Common myeloid progenitor, CD34-positive (primary cell): ENCODE measurements at regions not wholly inside any gene's neighbourhood (a gene's known extent, or its start where the extent isn't known, plus 50 kb on each side); places are given as distances from the start of the nearest gene placed in this dataset.
"Not testable (repeated sequence)": the region's sequence is repeated elsewhere in the genome, so short reads cannot be mapped to it uniquely, and the experiment has no call there.

Source experiments
- CTCF ChIA-PET: fragments of 350-600 bp; sonication (Branson Sonifier 250); formaldehyde crosslinking; loops from one replicate; lab custom pipeline; 2021; ENCODE audit warnings: antibody characterized with exemption; lab: Charles Lee
- POLR2A ChIA-PET: fragments of 350-600 bp; sonication (Branson Sonifier 250); formaldehyde crosslinking; loops from one replicate; lab custom pipeline; 2021; ENCODE audit warnings: antibody characterized with exemption; lab: Charles Lee
- DNase-seq, 3 donors: peaks; one replicate each; pipeline versions ENCODE4 v3.0.0 to v3.0.0-alpha.2; 2013
- H3K27ac ChIP-seq, 2 experiments: 1 replicate in 1 of 2; 2 replicates in 1 of 2; pipeline ENCODE4 v1.7.0; 2013; ENCODE audit warnings: inconsistent platforms in 2 of 2, low read length in 2 of 2, mild to moderate bottlenecking in 2 of 2, low read depth in 1 of 2, moderate library complexity in 1 of 2; ENCODE audit not compliant: severe bottlenecking in 2 of 2, insufficient read depth in 1 of 2, poor library complexity in 1 of 2
- H3K27me3 ChIP-seq, 5 experiments: replicated peaks in 2 of 5; 1 replicate in 3 of 5; 2 replicates in 2 of 5; pipeline versions ENCODE4 v1.6.1 to v1.7.0; 2013; ENCODE audit warnings: low read length in 4 of 5, mild to moderate bottlenecking in 2 of 5, moderate library complexity in 2 of 5, inconsistent platforms in 1 of 5; ENCODE audit not compliant: insufficient read depth in 5 of 5, control insufficient read depth in 4 of 5
- H3K36me3 ChIP-seq, 4 experiments: 1 replicate in 2 of 4; 2 replicates in 2 of 4; pipeline versions ENCODE4 v1.6.1 to v1.7.0; 2013; ENCODE audit warnings: low read length in 3 of 4, control low read depth in 1 of 4, mild to moderate bottlenecking in 1 of 4; ENCODE audit not compliant: control insufficient read depth in 4 of 4, insufficient read depth in 4 of 4
- H3K4me1 ChIP-seq, 4 experiments: 1 replicate in 3 of 4; 2 replicates in 1 of 4; pipeline versions ENCODE4 v1.6.1 to v1.7.1; 2013; ENCODE audit warnings: low read length in 3 of 4, mild to moderate bottlenecking in 3 of 4, control low read depth in 1 of 4, inconsistent platforms in 1 of 4, moderate library complexity in 1 of 4; ENCODE audit not compliant: control insufficient read depth in 4 of 4, insufficient read depth in 4 of 4; ENCODE audit errors: control extremely low read depth in 1 of 4
- H3K4me3 ChIP-seq, 7 experiments: 1 replicate in 4 of 7; 2 replicates in 3 of 7; pipeline versions ENCODE4 v1.5.1 to v1.7.0; 2013; ENCODE audit warnings: mild to moderate bottlenecking in 7 of 7, low read length in 6 of 7, moderate library complexity in 6 of 7, inconsistent platforms in 2 of 7, low read depth in 2 of 7, control low read depth in 1 of 7; ENCODE audit not compliant: insufficient read depth in 4 of 7, control insufficient read depth in 1 of 7; ENCODE audit errors: extremely low read depth in 1 of 7
- H3K9me3 ChIP-seq, 5 experiments: 1 replicate in 4 of 5; 2 replicates in 1 of 5; pipeline versions ENCODE4 v1.6.1 to v1.7.1; 2013; ENCODE audit warnings: low read length in 4 of 5, mild to moderate bottlenecking in 2 of 5, inconsistent platforms in 1 of 5, low read depth in 1 of 5, moderate library complexity in 1 of 5; ENCODE audit not compliant: control insufficient read depth in 4 of 5, insufficient read depth in 2 of 5; ENCODE audit errors: control extremely low read depth in 1 of 5
- WGBS: methylation state at CpG from one replicate; pipeline ENCODE4 v1.1.5; 2013; ENCODE audit not compliant: insufficient coverage; 5-methylcytosine and 5-hydroxymethylcytosine counted together

- WGBS = no CpG with 5 or more reads among the region's 2 CpGs
- ChIA-PET POLR2A (no interaction called here), CTCF (no interaction called here)
- Histone ChIP-seq H3K36me3 (no peaks in the 10 kb centered on the region), H3K9me3 (peaks cover 0 to 3% (median 0%) of the 10 kb centered on the region in 5 experiments), H3K4me3 (no peak overlapping the region), H3K4me1 (no peaks in the 10 kb centered on the region), H3K27me3 (no peaks in the 10 kb centered on the region), H3K27ac (no peak overlapping the region)
- no peak for DNase-seq
These were observed 339.3 kb downstream of the FAM170A start for GRCh38 chr5:119968690-119969089.

GRCh38 chr5:119987077-119987476 lies 357.7 kb downstream of the FAM170A start:
- H3K27ac ChIP-seq, H3K4me3 ChIP-seq, DNase-seq, H3K9me3 ChIP-seq, POLR2A ChIA-PET, CTCF ChIA-PET, H3K4me1 ChIP-seq, H3K36me3 ChIP-seq, H3K27me3 ChIP-seq: not testable (repeated sequence)
- 96% methylated on average over 7 of the region's 7 CpGs for WGBS

GRCh38 chr5:119991625-119992024 lies 362.3 kb downstream of the FAM170A start:
- no peaks in the 10 kb centered on the region for H3K9me3 ChIP-seq
- no peak for DNase-seq
- WGBS = 89% methylated on average over 3 of the region's 3 CpGs
- H3K36me3 ChIP-seq = no peaks in the 10 kb centered on the region
- ChIA-PET POLR2A (no interaction called here), CTCF (no interaction called here)
- H3K27ac ChIP-seq = no peak overlapping the region
- no peak overlapping the region for H3K4me3 ChIP-seq
- H3K27me3 ChIP-seq = no peaks in the 10 kb centered on the region
- no peaks in the 10 kb centered on the region for H3K4me1 ChIP-seq

GRCh38 chr5:119996128-119996527 lies 366.8 kb downstream of the FAM170A start:
- Histone ChIP-seq H3K27ac (no peak overlapping the region), H3K4me3 (no peak overlapping the region), H3K36me3 (no peaks in the 10 kb centered on the region), H3K27me3 (no peaks in the 10 kb centered on the region), H3K4me1 (no peaks in the 10 kb centered on the region), H3K9me3 (no peaks in the 10 kb centered on the region)
- CTCF ChIA-PET = no interaction called here
- POLR2A ChIA-PET = no interaction called here
- 96% methylated on average over 2 of the region's 2 CpGs for WGBS
- no peak for DNase-seq

GRCh38 chr5:120007598-120007997 lies 378.2 kb downstream of the FAM170A start:
- H3K9me3 ChIP-seq = no peaks in the 10 kb centered on the region
- no peak for DNase-seq
- 78% methylated on average over 2 of the region's 4 CpGs for WGBS

GRCh38 chr5:120012431-120012830 lies 383.1 kb downstream of the FAM170A start:
- POLR2A ChIA-PET = interaction anchor here (0.6 kb wide), 1 partner anchor 186 kb away, joined by 3 read pairs; no protein-coding TSS in a partner anchor
- no peaks in the 10 kb centered on the region for H3K4me1 ChIP-seq
- H3K27ac ChIP-seq = no peak overlapping the region
- H3K9me3 ChIP-seq = no peaks in the 10 kb centered on the region
- CTCF ChIA-PET = no interaction called here
- no peaks in the 10 kb centered on the region for H3K36me3 ChIP-seq
- no peak for DNase-seq
- H3K4me3 ChIP-seq = no peak overlapping the region
- no peaks in the 10 kb centered on the region for H3K27me3 ChIP-seq
- WGBS = no CpG with 5 or more reads among the region's 1 CpG

More at GRCh38 chr5:120007598-120007997, 378.2 kb downstream of the FAM170A start:
- no peak overlapping the region for H3K27ac ChIP-seq
- ChIA-PET CTCF (no interaction called here), POLR2A (no interaction called here)
- H3K4me1 ChIP-seq = no peaks in the 10 kb centered on the region
- no peak overlapping the region for H3K4me3 ChIP-seq
- no peaks in the 10 kb centered on the region for H3K27me3 ChIP-seq
- no peaks in the 10 kb centered on the region for H3K36me3 ChIP-seq

- POLR2A ChIA-PET = no interaction called here
- H3K27me3 ChIP-seq = no peaks in the 10 kb centered on the region
- DNase-seq = no peak
- no peak overlapping the region for H3K4me3 ChIP-seq
- H3K4me1 ChIP-seq = no peaks in the 10 kb centered on the region
- no peaks in the 10 kb centered on the region for H3K36me3 ChIP-seq
- H3K9me3 ChIP-seq = no peaks in the 10 kb centered on the region
- no CpG with 5 or more reads among the region's 3 CpGs for WGBS
- H3K27ac ChIP-seq = no peak overlapping the region
- CTCF ChIA-PET = no interaction called here
These were observed 385.2 kb downstream of the FAM170A start for GRCh38 chr5:120014535-120014934.
